ENCODE measurements at regions not wholly inside any gene's neighbourhood (a gene's known extent, or its start where the extent isn't known, plus 50 kb on each side); places are given as distances from the start of the nearest gene placed in this dataset.

GRCh38 chr17:77723909-77724875 is 234.3 kb upstream of the TNRC6C start:
- no peak for DNase-seq (ENCODE audit: low read depth in 3 of 3, low spot score in 2 of 3)

GRCh38 chr17:77724876-77725615 is 233.5 kb upstream of the TNRC6C start:
- no peak for DNase-seq (ENCODE audit: low read depth in 3 of 3, low spot score in 2 of 3)

GRCh38 chr17:77725846-77726245 is 232.7 kb upstream of the TNRC6C start:
- no peak for DNase-seq (ENCODE audit: low read depth in 3 of 3, low spot score in 2 of 3)

GRCh38 chr17:77726549-77727006 is 231.9 kb upstream of the TNRC6C start:
- DNase-seq (ENCODE audit: low read depth in 3 of 3, low spot score in 2 of 3), result no peak

- no peak for DNase-seq (ENCODE audit: low read depth in 3 of 3, low spot score in 2 of 3)
These were observed 231.4 kb upstream of the TNRC6C start for GRCh38 chr17:77727037-77727615.

- DNase-seq (ENCODE audit: low read depth in 3 of 3, low spot score in 2 of 3), result no peak
These were observed 230.1 kb upstream of the TNRC6C start for GRCh38 chr17:77728474-77728795.

GRCh38 chr17:77728871-77729270 is 229.6 kb upstream of the TNRC6C start:
- no peak for DNase-seq (ENCODE audit: low read depth in 3 of 3, low spot score in 2 of 3)

GRCh38 chr17:77729587-77729986 is 228.9 kb upstream of the TNRC6C start:
- DNase-seq (ENCODE audit: low read depth in 3 of 3, low spot score in 2 of 3), result no peak

- DNase-seq (ENCODE audit: low read depth in 3 of 3, low spot score in 2 of 3), result no peak
These were observed 228.1 kb upstream of the TNRC6C start for GRCh38 chr17:77730376-77730775.

- no peak for DNase-seq (ENCODE audit: low read depth in 3 of 3, low spot score in 2 of 3)
These were observed 224.8 kb upstream of the TNRC6C start for GRCh38 chr17:77733576-77734296.

- peak in 2 of 3 donors; percentile 56 to 72 for DNase-seq (ENCODE audit: low read depth in 3 of 3, low spot score in 2 of 3)
These were observed 224.0 kb upstream of the TNRC6C start for GRCh38 chr17:77734371-77735080.

GRCh38 chr17:77735081-77735565 is 223.4 kb upstream of the TNRC6C start:
- no peak for DNase-seq (ENCODE audit: low read depth in 3 of 3, low spot score in 2 of 3)

- DNase-seq (ENCODE audit: low read depth in 3 of 3, low spot score in 2 of 3), result no peak
These were observed 222.8 kb upstream of the TNRC6C start for GRCh38 chr17:77735566-77736198.

GRCh38 chr17:77736199-77736585 is 222.3 kb upstream of the TNRC6C start:
- DNase-seq (ENCODE audit: low read depth in 3 of 3, low spot score in 2 of 3), result no peak

- DNase-seq (ENCODE audit: low read depth in 3 of 3, low spot score in 2 of 3), result no peak
These were observed 221.8 kb upstream of the TNRC6C start for GRCh38 chr17:77736721-77737120.

- no peak for DNase-seq (ENCODE audit: low read depth in 3 of 3, low spot score in 2 of 3)
These were observed 220.8 kb upstream of the TNRC6C start for GRCh38 chr17:77737442-77738265.

GRCh38 chr17:77738751-77739531 is 219.6 kb upstream of the TNRC6C start:
- no peak for DNase-seq (ENCODE audit: low read depth in 3 of 3, low spot score in 2 of 3)

GRCh38 chr17:77740481-77740880 is 218.0 kb upstream of the TNRC6C start:
- no peak for DNase-seq (ENCODE audit: low read depth in 3 of 3, low spot score in 2 of 3)
